NCI-H2196 (cell line): ENCODE measurements at regions not wholly inside any gene's neighbourhood (a gene's known extent, or its start where the extent isn't known, plus 50 kb on each side); places are given as distances from the start of the nearest gene placed in this dataset.
"Not testable (repeated sequence)": the region's sequence is repeated elsewhere in the genome, so short reads cannot be mapped to it uniquely, and the experiment has no call there.

ENCODE experiments used
- DNase-seq: peaks from one replicate; lab custom pipeline; 2025; ENCODE audit not compliant: unreplicated experiment; lab: John Stamatoyannopoulos, UW

DNA sequence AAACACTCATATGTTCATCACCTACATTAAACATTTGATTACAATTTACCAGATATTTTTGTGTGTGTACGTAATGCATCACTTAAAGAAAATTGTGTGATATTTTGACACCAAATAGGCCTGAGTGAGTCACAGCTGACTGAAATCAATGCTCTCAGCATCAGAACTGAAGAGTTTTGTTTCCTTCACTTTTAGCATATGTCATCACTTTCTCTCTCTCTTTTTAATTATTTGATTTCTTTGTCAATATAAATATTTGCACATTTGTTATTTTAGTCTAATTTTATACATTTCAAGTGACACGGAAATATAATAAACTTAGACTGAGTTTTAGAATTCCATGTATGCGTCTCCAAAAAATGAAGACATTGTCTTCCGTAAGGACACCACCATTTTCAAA lies 545.3 kb downstream of the PTPRC start:
- no peak for DNase-seq

- DNase-seq, result no peak
Measured at GRCh38 chr1:199194862-199195261, 556.0 kb downstream of the PTPRC start.

- DNase-seq, result no peak
Measured at GRCh38 chr1:199197695-199198094, 558.9 kb downstream of the PTPRC start.

DNA sequence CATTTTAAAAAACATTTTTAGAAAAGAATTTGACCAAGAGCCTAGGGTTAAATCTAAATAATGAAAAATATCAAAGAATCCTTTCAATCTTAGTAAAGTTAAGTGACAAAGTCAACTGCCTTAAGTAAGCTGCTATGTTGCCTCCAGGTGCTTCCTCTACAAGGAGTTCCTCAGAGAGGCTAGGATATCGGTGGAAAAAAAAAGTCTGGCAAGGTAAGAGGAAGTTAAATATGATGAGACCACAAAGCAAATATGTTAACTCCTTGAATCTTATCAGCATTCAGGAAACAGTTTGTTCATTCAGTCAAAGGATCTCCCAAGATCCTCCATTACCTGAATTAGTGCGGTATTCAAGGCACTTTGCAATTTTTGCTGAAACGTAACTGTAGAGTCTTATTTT lies 563.5 kb downstream of the PTPRC start:
- DNase-seq, result no peak

DNA sequence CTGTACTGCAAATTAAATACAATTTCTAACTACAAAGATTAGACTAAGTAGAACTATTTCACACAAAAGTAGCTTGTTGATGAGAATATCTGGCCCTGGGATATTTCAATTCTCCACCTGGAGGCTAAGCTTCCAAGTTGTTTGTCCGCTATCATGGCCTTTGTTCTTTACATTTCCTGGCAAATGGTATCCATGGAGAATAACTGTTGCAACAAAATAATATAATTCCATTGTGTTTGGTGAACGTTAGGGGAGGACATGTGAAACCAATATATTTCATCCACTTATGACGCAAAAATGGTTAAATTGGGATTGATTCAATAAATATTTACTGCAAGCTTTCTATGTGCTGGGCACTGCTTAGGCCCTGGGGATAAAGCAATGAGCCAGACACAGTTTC lies 565.4 kb downstream of the PTPRC start:
- no peak for DNase-seq

DNA sequence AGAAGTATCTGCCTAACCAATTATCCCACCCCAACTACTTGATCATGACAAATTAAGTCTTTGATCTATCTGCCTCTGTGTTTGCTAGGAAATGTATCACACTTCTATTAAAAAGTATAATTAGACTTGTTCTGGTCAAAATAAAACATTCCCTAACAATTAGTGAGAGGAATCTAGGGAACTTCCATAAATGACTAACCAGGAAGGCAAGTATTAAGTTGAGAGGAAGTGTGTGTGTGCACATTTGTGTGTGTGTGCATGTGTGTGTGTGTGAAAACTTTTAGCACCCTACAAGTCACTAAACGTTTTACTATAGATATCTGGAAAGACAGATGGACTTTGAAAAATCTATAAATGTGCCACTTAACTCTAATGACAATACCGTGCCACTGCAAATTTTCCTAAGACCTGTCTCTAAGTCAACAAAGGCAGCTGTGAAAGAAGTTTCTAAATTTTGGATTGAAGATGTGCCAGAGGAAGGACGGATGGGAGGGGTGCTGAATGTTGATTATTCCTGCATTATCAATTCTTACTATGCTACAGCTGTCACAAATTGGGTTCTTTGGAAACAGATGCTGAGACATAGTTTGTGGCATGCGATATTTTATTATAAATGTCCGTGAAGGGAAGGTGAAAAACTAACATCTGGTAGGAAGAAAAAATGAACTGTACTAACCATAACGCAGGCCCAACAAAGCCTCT lies 567.1 kb downstream of the PTPRC start:
- DNase-seq, result no peak

- DNase-seq, result no peak
Measured at GRCh38 chr1:199208847-199209246, 570.0 kb downstream of the PTPRC start.

- DNase-seq, result no peak
Measured at GRCh38 chr1:199218065-199218464, 579.2 kb downstream of the PTPRC start.

DNA sequence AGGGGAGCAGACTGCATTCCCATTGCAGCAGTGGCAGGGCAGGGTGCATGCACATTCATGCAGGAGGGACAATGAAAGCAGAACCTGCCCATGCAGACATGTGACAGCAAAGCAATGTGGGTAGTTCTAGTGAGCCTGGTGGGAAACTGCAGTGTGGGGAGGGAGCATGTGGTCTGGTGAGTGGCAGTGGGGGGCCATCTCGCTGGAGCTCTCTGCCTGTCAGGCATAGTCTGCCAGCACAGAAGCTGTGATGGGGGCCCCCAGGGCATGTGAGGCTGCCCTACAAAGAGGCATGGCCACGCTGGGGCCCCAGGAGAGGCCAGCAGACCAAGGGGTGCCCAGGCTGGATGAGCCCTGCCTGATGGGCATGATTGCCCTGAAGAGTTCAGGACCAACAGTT lies 579.7 kb downstream of the PTPRC start:
- DNase-seq, result no peak

DNA sequence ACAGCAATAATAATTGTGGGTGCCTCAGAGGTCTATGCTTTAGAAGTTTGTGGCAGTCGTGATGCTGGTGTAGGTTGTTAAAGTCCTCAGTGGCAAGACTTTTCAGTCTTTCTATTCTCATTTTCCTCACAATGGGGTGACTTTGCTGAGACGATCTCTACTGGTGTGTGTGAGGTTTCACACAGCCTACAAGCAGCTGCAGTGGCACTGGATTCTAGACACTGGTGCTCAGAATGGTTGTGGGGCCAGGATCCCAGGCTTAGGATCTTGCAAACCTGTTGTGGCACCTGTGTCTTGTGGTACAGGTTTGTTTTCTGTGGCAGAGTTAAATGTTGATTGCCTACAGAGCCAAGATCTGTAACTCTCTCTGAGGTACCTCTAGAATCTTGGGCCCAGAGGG lies 581.2 kb downstream of the PTPRC start:
- DNase-seq, result no peak

GRCh38 chr1:199221371-199222150 lies 582.7 kb downstream of the PTPRC start:
- DNase-seq, result no peak

- no peak for DNase-seq
Measured at GRCh38 chr1:199223936-199224335, 585.1 kb downstream of the PTPRC start.

DNA sequence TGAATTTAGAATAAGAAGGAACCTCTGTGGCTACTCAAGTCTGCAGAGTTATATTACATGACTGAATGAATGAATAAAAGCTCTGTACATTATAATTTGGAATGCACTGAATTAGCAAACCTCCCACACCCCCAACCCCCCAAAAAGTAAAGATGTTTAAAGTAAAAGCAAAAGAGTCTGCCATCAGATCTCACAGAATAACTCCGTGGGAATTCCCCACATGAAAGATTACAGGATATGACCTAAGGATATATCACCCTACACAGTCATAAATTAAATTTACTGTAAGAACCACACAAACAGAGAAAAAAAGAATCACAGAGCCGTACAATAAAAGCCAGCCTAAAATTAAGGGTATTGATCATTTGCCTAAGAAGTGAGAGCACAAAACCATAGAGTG lies 587.3 kb downstream of the PTPRC start:
- no peak for DNase-seq

GRCh38 chr1:199242147-199242546 lies 603.3 kb downstream of the PTPRC start:
- DNase-seq, result no peak

DNA sequence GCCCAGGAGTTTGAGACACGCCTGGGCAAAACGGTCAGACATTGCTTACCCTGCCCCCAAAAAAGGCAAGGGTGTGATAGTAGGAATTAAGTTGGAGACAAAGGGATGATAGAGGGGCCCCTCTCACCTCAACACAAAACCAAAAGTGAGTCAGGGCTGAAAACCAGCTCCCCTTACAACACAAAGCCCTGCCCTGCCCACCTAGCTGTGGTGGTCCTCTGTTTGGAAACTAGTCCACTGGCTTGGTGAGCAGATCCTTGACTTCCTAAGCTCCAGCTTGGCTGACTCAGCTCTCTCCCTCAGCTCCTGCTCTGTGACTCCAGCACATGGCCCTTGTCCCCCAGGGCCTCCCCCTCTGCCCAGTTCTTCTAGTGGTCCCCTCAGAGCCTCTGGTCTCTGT lies 603.8 kb downstream of the PTPRC start:
- DNase-seq, result no peak

GRCh38 chr1:199243423-199244061 lies 604.7 kb downstream of the PTPRC start:
- peak; percentile 24 for DNase-seq

- no peak for DNase-seq
Measured at GRCh38 chr1:199245946-199246345, 607.1 kb downstream of the PTPRC start.

DNA sequence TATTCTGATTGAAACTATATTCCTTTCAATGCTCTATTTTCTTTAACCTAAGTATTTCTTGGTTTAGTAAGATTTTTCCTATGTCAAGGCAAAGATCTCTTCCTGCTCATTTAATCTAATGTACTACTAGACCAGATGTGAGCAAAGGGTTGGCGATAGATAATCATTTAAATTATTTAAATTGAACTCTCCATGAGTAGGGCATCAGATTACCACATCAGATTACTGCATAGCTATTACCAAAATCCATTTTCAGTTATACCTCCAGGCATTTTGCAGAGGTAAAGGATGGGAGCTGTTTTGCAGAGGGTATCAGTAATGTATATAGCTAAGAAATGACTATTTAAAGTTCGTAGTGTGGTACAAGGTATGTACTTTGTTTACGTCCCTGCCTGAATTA lies 607.9 kb downstream of the PTPRC start:
- no peak for DNase-seq

DNA sequence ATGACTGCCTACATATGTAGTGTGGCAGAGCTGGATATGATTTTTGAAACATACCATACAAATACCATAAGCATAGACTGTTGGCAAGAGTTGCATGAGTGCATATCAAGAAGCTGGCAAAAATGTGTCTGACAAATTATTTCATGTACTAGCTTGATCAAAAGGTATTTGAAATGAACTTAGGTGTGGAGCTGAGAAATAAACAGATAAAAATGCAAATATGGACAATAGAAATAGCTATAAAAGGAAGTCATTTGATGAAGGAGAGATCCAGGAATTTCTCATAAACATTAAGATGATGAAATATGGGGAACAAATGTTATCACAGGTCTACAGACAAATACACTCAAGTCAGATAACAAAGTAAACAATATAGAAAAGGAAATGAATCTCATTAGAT lies 609.1 kb downstream of the PTPRC start:
- no peak for DNase-seq

DNA sequence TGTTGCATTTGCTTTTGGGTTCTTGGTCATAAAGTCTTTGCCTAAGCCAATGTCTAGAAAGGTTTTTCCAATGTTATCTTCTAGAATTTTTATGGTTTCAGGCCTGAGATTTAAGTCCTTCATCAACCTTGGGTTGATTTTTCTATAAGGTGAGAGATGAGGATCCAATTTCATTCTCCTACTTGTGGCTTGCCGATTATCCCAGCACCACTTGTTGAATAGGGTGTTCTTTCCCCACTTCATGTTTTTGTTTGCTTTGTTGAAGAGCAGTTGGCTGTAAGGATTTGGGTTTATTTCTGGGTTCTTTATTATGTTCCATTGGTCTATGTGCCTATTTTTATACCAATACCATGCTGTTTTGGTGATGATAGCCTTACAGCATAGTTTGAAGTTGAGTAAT lies 615.2 kb downstream of the PTPRC start:
- DNase-seq, result not testable (repeated sequence)

- no peak for DNase-seq
Measured at GRCh38 chr1:199261328-199261727, 622.5 kb downstream of the PTPRC start.

GRCh38 chr1:199264283-199264682 lies 625.4 kb downstream of the PTPRC start:
- DNase-seq, result no peak
